HG03469 (cell line): ENCODE measurements at regions not wholly inside any gene's neighbourhood (a gene's known extent, or its start where the extent isn't known, plus 50 kb on each side); places are given as distances from the start of the nearest gene placed in this dataset.

ENCODE experiments used
- ATAC-seq: cut with Tn5 transposase; IDR thresholded peaks from one replicate; pipeline ENCODE4 v1.9.1; 2021; ENCODE audit warnings: mild to moderate bottlenecking, moderate library complexity, moderate number of reproducible peaks; ENCODE audit not compliant: unreplicated experiment

DNA sequence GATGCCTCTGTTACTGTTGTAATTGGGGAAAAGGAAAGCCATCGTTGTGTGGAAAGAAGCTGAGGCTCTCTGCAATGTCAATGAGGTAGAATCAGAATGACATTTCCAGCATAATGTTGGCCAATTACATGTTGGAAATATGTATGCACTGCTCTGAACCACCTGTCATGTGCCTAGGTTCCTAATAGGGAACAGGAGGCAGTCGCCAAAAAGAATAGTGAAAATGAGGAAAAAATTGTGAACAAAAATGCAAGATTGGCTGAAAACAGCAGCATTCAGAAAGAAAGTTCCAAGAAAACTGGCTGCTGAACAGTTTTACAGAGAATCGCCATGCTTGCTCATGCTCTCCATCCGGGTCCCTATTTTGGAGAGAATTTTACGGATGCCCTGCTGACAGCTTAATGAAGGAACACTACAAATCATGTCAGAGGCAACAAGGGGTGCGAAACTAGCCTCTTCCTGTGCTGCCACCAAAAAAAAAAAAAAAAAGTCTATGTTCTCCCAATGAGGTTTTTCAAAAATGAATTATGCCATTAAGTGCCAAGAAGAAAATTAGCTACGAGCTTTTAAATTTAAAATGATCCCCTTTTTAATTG, 305.9 kb upstream of the ARRDC4 start:
- ATAC-seq = no peak

DNA sequence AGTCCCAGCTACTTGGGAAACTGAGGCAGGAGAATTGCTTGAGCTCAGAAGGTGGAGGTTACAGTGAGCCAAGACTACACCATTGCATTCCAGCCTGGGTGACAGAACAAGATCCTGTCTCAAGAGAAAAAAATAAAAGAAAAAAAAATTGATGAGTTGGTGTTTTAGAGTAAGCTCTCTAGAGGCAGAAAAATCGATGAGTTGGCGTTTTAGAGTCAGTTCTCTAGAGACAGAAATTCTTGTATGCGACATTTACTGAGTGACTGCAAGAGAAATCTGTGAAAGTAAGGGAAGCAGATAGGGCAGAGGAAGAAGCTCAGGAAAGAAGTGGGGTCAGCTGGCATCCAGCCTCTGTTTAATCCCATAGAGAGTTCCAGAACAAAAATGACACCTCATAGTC, 298.7 kb upstream of the ARRDC4 start:
- no peak for ATAC-seq

DNA sequence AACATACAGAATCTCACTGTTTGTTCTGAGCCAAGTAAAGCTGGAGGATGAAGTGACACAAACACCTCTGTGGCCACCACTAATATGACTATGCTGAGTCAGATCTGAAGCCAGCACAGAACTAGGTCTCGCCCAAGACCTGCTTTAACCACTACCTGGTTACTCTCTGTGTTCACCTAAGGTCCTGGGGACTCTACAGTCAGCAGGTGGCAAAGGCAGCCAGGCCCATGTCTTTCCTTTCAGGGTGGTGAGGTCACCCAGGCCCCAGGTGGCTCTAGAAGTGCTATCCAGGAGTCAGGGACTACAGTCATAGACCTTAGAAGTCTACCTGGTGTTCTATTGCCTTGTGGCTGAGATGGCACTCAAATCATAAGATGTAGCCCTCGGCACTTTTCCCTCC, 287.9 kb upstream of the ARRDC4 start:
- ATAC-seq = no peak

- no peak for ATAC-seq
These were observed 281.8 kb upstream of the ARRDC4 start for GRCh38 chr15:97678656-97679055.

- no peak for ATAC-seq
These were observed 281.3 kb upstream of the ARRDC4 start for GRCh38 chr15:97679106-97679688.

GRCh38 chr15:97680606-97681220, 279.8 kb upstream of the ARRDC4 start:
- no peak for ATAC-seq

DNA sequence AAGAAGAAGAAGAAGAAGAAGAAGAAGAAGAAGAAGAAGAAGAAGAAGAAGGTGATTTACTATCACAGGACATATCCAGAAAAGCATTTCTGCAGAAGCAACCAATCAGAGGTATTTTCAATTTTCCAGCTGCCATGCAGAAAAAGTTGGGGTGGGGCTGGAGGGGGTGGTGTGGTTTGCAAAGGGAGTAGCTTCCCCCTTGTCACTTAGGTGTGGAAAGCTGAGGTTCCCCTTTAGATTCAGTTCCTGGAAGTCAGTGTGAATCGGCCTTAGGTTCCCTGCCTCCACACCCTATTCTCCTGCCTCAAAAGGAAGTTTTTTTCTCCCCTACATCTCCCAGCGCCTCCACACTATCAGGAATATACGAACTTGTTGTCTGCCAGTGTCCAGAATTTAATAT, 276.7 kb upstream of the ARRDC4 start:
- ATAC-seq = no peak

DNA sequence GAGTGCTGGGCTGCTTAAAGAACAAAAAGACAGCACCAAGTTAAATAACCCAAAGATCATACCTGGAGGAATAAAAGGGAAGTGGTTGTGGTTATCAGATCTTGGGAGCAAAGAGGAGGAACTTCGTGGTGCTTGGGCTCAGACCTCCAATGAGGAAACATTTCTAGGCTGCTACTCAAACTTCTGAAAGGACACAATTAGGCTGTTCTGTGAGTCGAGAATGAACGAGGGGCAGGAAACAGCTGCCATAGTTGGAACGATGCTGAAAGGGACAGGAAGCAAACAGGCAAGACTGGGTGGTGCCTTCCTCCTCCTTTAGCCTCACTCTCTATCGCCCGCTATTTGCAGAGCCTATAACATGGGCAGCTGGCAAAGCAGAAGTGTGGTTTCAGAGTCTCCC, 276.3 kb upstream of the ARRDC4 start:
- no peak for ATAC-seq

- ATAC-seq = no peak
These were observed 274.2 kb upstream of the ARRDC4 start for GRCh38 chr15:97686324-97686723.

- no peak for ATAC-seq
These were observed 272.8 kb upstream of the ARRDC4 start for GRCh38 chr15:97687654-97688053.

DNA sequence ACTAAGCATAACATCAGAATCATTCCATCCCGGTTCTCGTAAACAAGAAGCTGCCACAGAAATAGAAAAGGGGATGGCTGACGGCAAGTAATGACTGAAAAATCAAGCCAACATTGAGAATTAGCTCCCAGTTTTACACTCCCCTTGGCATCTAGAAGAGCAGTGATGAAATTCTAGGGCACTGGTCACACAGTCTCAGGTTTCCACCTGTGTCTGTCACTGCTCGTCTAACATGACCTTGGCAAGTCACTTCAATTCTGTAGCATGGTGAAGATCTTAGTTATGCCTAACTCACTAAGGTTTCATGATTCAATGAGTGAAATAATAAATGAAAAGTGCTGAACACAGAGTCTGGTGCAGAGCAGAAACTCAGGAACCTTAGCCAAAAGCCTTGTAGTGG, 272.3 kb upstream of the ARRDC4 start:
- no peak for ATAC-seq

DNA sequence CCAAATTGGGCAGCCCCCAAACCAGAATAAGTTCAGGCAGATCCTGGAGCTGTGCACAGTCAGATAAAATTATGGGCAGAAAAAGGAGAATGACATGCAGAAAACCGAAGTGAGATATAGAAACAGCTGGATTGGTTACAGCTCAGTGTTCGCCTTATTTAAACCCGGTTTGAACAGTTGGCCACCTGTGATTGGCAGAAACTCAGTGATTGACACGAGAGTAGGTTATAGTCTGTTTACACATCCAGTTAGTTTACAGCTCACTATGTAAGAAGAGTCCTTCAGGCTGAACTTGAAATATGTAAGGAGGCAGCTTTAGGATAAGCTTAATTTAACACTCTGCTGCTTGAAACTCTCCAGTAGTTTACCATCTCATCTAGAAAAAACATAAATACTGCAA, 271.6 kb upstream of the ARRDC4 start:
- ATAC-seq = no peak

DNA sequence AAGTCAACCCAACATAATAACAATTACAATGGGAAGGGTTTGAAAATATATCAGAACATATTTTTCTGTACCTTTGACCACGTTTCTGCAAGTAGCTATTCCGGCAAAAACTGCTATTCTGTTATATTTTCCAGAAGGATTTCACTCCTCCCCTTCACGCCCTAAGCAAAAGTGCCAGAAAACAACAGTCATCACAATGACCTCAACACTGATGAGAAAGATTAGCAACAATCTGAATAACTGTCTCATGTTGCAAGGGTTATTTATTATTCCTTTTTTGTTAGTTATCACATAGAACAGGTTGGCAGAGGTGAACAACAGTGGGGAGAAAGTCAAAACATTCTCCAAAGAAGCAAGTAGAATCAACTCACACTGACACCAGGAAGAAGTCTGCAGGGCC, 269.4 kb upstream of the ARRDC4 start:
- no peak for ATAC-seq

DNA sequence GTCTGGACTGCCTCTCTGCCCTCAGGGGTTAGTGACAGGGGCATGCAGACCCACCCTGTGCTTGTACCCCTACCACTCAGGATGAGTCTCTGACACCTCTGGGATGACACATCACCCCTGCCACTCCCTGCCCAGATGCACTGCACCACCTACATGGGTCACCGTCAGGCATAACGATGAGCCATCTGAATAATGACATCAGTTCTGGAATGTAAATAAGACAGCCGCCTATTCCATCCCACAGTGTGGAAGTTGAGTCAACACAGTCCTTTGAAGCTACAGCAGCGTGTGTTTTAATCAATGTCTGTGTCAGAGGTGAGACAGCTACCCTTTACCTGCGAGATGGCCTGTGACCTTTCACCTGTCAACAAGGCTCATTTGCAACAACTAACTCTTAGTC, 268.7 kb upstream of the ARRDC4 start:
- ATAC-seq = no peak

- no peak for ATAC-seq
These were observed 268.0 kb upstream of the ARRDC4 start for GRCh38 chr15:97692301-97693015.

GRCh38 chr15:97694456-97694855, 266.0 kb upstream of the ARRDC4 start:
- ATAC-seq = no peak

DNA sequence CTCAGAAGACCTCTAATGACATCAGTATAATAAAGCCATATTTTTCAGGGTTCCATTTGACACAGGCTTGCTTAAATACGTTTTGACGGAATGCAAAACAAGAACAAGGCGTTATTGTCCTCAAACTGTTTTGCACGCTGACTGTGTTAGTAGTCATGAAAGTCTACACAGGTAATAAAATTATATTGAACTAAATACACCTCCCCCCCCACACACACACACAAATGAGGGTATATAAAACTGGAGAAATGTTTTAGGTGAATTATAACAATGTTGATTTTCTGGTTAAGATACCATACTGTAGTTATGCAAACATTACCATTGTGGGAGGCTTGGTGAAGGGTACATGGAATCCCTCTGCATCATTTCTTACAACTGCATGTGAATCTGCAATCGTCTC, 257.1 kb upstream of the ARRDC4 start:
- ATAC-seq = no peak

DNA sequence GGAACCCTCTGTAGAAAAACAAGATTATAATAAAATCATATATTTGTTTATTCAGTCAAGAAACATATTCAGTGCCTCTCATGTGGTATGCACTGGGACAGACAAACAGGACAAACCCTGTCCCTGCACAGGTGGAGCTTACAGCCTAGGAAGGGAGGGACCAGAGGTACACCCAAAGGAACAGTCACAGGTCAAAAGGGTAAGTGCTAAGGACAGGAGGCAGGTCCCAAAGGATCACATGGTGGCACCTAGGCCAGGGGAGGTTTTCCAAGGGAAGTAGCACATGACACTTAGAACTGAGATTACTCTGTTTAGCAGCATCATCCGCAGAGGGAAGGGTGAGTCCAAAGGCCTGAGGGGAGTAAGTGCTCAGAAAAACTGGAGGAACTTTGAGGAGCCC, 254.4 kb upstream of the ARRDC4 start:
- no peak for ATAC-seq

DNA sequence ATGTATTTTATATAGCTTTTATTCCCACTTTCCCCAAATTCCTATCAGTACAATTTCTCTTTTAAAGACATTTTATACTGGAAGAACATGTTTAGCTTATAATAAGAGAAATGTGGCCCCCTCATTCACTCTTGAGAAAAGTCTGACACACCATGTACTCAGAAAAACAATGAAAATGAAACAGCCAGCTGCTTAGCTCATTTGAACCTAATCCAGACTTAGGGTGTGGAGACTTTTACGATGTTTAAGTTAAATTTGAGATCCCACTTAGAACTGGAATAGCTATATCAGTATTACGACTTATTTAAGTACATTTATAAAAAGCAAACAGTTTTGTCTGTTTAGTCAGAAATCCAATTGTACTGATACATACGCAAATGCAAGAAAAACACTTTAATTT, 252.3 kb upstream of the ARRDC4 start:
- no peak for ATAC-seq

GRCh38 chr15:97712530-97712929, 248.0 kb upstream of the ARRDC4 start:
- ATAC-seq = no peak

- ATAC-seq = no peak
These were observed 242.7 kb upstream of the ARRDC4 start for GRCh38 chr15:97717806-97718205.

DNA sequence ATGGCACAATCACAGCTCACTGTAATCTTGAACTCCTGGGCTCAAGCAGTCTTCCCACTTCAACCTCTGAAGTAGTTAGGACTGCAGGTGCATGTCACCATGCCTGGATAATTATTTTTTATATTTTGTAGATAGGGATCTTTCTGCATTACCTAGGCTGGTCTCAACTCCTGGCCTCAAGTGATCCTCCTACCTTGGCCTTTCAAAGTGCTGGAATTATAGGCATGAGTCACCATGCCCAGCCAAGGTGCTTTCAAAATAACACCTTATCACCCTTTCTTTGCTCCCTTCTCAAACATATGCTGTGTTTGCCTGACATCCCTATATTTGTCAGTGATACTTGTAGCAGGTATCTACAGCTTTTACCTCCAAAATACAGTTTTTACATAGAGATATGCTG, 242.0 kb upstream of the ARRDC4 start:
- ATAC-seq = no peak
